SHP77 (cell line): ENCODE measurements at regions not wholly inside any gene's neighbourhood (a gene's known extent, or its start where the extent isn't known, plus 50 kb on each side); places are given as distances from the start of the nearest gene placed in this dataset.

ENCODE experiments used
- DNase-seq, 2 experiments: peaks; one replicate each; lab custom pipeline; 2025; lab: John Stamatoyannopoulos, UW

DNA sequence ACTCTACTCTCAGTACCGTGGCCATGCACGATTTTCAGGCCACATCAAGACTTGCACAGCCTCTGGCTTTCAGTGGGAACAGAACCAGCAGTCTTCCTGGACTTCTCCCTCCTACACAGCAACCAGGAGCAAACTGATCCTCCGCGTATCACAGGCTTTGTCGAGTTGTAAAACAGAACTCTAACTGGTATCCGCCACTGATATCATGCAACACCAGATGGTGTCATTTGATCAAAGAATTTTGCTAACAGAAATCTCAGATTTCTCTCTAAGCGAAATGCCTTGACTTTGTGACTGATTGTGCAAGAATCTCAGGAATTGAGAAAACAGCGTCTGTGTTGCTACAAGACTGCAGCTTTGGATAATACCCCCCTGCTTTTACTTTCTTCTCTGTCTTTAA, 85.7 kb downstream of the COPS8 start:
- no peak for DNase-seq

- DNase-seq, result no peak
Observed at GRCh38 chr2:237171881-237172280, 86.2 kb downstream of the COPS8 start.

DNA sequence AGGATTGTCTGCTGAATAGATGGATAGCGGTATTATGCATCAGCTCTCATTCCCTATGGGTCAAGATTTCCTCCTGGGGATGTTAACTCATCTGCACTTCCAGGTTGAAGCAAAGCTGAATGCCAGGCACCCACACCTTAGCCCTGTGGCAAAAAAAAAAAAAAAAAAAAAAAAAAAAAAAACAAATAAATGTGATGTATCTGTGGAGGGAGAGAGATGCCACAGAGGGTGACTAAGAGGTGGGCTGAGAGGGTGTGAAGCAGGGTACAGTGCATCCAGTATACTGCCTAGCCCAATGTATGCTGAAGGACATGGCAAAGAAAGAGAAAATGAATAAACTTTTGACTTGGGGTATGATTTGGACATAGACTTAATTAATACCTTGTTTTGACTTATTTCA, 91.4 kb downstream of the COPS8 start:
- no peak for DNase-seq

GRCh38 chr2:237177986-237178385, 92.3 kb downstream of the COPS8 start:
- no peak for DNase-seq

GRCh38 chr2:237178396-237178795, 92.7 kb downstream of the COPS8 start:
- no peak for DNase-seq

- no peak for DNase-seq
Observed at GRCh38 chr2:237179161-237179560, 93.5 kb downstream of the COPS8 start.

- no peak for DNase-seq
Observed at GRCh38 chr2:237180187-237180586, 94.5 kb downstream of the COPS8 start.

DNA sequence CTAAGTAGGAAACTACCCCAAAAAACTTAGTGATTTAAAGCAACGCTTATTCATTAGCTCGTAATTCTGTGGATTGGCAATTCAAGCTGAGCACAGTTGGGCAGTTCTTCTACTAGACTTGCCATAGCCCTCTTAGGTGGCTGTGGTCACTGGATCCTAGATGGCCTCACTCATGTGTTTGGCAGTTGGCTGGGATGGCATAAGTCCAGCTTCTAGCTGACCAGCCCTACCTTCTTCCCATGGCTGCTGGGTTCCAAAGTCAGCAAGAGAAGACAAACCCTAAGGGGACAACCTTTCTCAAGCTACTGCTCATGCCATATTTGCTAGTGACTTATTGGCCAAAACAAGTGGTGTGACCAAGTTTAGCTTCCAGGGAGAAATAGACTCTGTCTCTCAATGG, 95.3 kb downstream of the COPS8 start:
- no peak for DNase-seq

DNA sequence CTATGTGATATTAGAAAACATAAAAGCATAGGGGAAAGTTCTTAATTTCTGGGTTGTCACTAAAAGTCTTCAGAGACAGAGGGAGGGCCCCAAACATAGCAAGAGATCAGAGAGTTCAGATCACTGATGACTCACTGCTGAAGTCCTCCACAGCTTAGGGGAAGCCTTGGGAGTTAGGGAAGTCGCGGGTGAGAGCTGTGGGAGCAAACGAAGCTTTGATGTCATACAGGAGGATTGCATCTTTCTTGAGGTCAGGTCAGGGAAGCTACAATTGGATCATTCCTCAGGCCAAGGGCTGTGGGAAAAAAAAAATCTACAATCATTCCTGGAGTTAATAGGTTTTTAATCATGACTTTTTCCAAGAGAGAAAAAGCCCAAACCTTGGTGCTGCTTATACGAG, 96.2 kb downstream of the COPS8 start:
- no peak for DNase-seq

GRCh38 chr2:237182422-237183123, 96.9 kb downstream of the COPS8 start:
- DNase-seq, result no peak

GRCh38 chr2:237184192-237184918, 98.7 kb downstream of the COPS8 start:
- no peak for DNase-seq

GRCh38 chr2:237184919-237185552, 99.3 kb downstream of the COPS8 start:
- no peak for DNase-seq

DNA sequence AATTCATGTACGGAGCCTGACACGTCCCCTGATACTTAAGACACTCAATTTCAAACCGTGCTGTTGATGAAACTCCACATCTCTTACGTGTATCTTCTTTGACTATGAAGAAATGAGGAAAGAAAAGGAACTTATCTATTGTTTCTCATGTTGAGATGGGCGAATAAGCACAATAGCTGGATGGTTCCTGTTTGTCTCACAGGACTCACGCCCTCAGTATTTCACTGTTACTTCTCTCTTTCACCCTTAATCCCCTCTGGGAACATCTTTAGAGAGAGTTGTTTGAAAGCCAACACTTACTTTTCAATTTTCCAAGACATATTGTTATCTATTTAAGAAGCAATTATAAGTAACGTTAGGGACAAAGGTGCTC, 99.8 kb downstream of the COPS8 start:
- no peak for DNase-seq

DNA sequence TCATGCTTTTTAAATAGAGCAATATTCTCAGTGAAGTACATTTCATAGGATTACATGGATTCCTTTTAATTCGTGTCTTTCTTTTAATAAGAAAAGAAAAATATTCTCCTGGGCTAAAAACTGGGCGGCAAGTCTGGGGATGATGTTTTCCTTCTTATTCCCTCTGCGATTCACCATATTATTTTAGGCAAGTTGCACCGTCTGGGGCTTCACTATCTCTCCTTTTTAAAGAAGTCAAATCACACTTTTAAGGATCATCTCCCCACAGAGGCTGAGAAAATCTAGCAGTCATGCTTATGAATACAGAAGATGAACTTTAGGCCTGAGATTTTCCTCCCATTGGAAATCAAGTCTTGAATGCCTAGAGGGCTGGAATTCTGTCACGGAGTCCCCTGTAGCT, 104.1 kb downstream of the COPS8 start:
- no peak for DNase-seq

- no peak for DNase-seq
Observed at GRCh38 chr2:237190966-237191713, 105.5 kb downstream of the COPS8 start.

- DNase-seq, result no peak
Observed at GRCh38 chr2:237191714-237192081, 106.0 kb downstream of the COPS8 start.

GRCh38 chr2:237192881-237193280, 107.2 kb downstream of the COPS8 start:
- no peak for DNase-seq

DNA sequence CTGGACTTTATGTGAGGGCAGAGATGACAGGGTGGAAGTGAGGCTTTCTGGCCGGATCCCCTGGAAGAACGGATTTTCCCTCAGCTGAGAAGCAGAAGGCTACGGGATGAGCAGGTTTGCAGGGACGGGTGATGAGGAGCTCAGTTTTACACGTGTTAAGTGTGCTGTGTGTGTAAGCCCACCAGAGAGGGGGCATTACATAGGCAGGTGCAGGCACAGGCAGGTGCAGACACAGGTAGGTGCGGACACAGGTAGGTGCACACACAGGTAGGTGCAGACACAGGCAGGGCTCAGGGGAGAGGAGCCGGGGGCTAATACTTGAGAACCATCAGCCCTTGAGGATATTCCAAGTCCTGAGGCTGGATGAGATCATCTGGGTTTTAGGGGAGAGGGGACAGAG, 107.7 kb downstream of the COPS8 start:
- DNase-seq, result no peak

GRCh38 chr2:237194081-237194480, 108.4 kb downstream of the COPS8 start:
- DNase-seq, result no peak

- DNase-seq, result no peak
Observed at GRCh38 chr2:237194906-237195305, 109.2 kb downstream of the COPS8 start.

DNA sequence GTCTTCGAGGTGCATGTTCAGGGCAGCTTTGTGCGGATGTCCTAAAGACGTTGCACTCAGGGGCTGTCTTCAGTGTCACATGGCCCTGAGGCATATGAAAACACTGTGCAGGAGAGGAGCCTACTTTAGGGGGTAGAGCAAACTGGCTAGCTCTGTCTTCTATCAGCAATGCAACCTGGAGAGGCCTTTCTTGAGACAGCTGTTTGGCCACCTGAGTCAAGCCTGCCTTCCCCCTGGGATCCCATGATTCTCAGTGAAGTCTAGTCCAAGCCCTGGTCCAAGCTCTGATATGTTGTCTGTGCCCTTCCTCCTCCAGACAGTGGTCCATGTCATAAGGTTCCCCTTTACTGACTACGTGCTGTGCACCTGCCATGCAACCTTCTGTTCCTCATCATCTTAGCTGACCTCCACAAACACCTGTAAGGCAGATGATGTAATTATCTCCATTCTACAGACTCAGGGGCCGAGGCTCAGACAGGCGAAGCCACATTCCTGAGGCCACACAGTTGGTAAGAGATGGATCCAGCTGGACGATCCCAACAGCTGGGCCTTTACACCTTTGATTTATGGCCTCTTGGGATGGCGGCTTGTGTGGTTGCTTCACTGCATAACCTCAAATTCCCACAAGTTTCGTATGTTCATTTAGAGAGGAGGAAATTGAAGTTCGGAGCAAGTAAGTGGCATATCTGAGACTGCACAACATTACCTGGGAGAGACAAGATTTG, 109.9 kb downstream of the COPS8 start:
- DNase-seq, result no peak

DNA sequence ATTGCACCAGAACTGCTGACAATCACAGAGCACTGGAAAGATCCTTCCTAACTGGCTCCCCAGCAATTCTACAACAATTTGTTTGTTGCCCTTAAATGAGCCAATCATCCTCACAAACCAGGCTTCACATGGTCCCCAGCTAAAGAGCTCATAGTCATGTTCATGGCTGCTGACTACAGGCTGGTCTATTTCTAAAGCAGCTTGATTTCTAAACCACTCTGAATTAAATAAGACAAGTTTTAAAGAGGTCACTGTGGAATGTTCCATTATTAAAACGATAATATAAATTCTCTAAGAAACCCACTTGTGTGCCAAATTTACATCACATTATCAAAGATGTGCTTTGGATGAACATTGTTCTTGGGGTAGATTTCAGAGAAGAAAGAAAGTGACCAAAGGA, 110.7 kb downstream of the COPS8 start:
- DNase-seq, result no peak
